OCI-LY3 (cell line): ENCODE measurements at regions not wholly inside any gene's neighbourhood (a gene's known extent, or its start where the extent isn't known, plus 50 kb on each side); places are given as distances from the start of the nearest gene placed in this dataset.

Source experiments
- H2AFZ ChIP-seq: fragments of 200-600, 300-600 bp; shearing (Covaris generic); 2 replicates; pipeline ENCODE4 v1.6.0; 2014; ENCODE audit warnings: antibody characterized with exemption, low read depth, low read length
- H3K27ac ChIP-seq: fragments of 200-600, 300-600 bp; sonication (generic); 2 replicates; pipeline ENCODE4 v1.5.1; 2014; ENCODE audit warnings: mild to moderate bottlenecking, low read length, moderate library complexity, mixed read lengths
- H3K27me3 ChIP-seq: fragments of 200-600, 300-600 bp; sonication (generic); 2 replicates; pipeline ENCODE4 v1.6.1; 2014; ENCODE audit warnings: low read depth, low read length, mixed read lengths
- H3K36me3 ChIP-seq: fragments of 200-600, 300-600 bp; sonication (generic); replicated peaks from 2 replicates; pipeline ENCODE3; 2014; ENCODE audit warnings: low read depth, low read length, mixed read lengths
- H3K4me1 ChIP-seq: fragments of 300-600, 200-600 bp; sonication (generic); 2 replicates; pipeline ENCODE4 v1.6.1; 2014; ENCODE audit warnings: low read length, mixed read lengths
- H3K4me2 ChIP-seq: fragments of 200-600, 300-600 bp; sonication (generic); 2 replicates; pipeline ENCODE4 v1.6.1; 2014; ENCODE audit warnings: low read length, mixed read lengths
- H3K4me3 ChIP-seq: fragments of 300-600, 200-600 bp; sonication (generic); 2 replicates; pipeline ENCODE4 v1.5.1; 2014; ENCODE audit warnings: antibody characterized with exemption, mild to moderate bottlenecking, low read length, moderate library complexity
- H3K79me2 ChIP-seq: fragments of 300-600, 200-600 bp; shearing (Covaris generic); 2 replicates; pipeline ENCODE4 v1.6.1; 2014; ENCODE audit warnings: mild to moderate bottlenecking, low read length, mixed read lengths
- H3K9ac ChIP-seq: fragments of 300-600, 200-600 bp; shearing (Covaris generic); 2 replicates; pipeline ENCODE4 v1.6.0; 2014; ENCODE audit warnings: mild to moderate bottlenecking, low read length, moderate library complexity
- H3K9me3 ChIP-seq: fragments of 200-600, 300-600 bp; shearing (Covaris generic); 2 replicates; pipeline ENCODE4 v1.6.1; 2014; ENCODE audit warnings: low read length, mixed read lengths; ENCODE audit not compliant: insufficient read depth
- H4K20me1 ChIP-seq: fragments of 200-600, 300-600 bp; sonication (generic); 2 replicates; pipeline ENCODE4 v1.6.1; 2016; ENCODE audit warnings: low read length, mixed read lengths; ENCODE audit not compliant: insufficient read depth
- EZH2phosphoT487 ChIP-seq: fragments of 200-600 bp; shearing (Covaris generic); IDR thresholded peaks from 2 replicates; pipeline ENCODE4 v1.6.1; 2018; ENCODE audit warnings: antibody characterized with exemption, mixed run types, low read depth
- TF ChIP-seq, protein P1 (sequence below): fragments of 200-600, 300-600 bp; sonication (generic); IDR thresholded peaks from 2 replicates; pipeline ENCODE4 v1.5.1; 2014; ENCODE audit warnings: antibody characterized with exemption, low read length, low read depth

DNA sequence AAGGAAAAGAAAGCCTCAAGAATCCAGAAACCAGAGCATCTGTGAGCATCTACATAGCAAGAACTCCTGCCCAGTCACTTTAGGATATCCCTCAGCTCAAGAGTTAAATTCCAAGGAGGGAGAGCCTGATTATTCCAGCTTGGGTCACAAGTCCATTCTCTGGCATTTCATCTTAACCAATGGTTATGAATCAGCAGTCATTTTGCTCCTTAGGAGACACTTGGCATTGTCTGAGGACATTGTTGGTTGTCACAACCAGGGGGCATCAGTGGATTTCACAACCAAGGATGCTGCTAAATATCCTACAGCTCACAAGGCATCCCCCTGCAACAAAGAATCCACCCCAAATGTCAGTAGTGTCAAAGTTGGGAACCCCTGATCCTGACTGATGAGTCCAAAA is 51.0 kb upstream of the LMCD1 start:
- TF ChIP-seq, protein P1, sequence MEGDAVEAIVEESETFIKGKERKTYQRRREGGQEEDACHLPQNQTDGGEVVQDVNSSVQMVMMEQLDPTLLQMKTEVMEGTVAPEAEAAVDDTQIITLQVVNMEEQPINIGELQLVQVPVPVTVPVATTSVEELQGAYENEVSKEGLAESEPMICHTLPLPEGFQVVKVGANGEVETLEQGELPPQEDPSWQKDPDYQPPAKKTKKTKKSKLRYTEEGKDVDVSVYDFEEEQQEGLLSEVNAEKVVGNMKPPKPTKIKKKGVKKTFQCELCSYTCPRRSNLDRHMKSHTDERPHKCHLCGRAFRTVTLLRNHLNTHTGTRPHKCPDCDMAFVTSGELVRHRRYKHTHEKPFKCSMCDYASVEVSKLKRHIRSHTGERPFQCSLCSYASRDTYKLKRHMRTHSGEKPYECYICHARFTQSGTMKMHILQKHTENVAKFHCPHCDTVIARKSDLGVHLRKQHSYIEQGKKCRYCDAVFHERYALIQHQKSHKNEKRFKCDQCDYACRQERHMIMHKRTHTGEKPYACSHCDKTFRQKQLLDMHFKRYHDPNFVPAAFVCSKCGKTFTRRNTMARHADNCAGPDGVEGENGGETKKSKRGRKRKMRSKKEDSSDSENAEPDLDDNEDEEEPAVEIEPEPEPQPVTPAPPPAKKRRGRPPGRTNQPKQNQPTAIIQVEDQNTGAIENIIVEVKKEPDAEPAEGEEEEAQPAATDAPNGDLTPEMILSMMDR, result 0 out of 2 replicates have a peak, but pooled peaks have one; percentile 7
- TF ChIP-seq EZH2phosphoT487, result no peak
- no peaks in the 10 kb centered on the region for H3K9me3 ChIP-seq
- H3K4me3 ChIP-seq, result no peak overlapping the region
- H3K9ac ChIP-seq, result no peak overlapping the region
- H3K27ac ChIP-seq, result no peak overlapping the region
- no peak overlapping the region for H3K4me2 ChIP-seq
- H3K27me3 ChIP-seq, result no peaks in the 10 kb centered on the region
- no peaks in the 10 kb centered on the region for H3K4me1 ChIP-seq
- no peaks in the 10 kb centered on the region for H3K36me3 ChIP-seq
- no peak overlapping the region for H2AFZ ChIP-seq
- H3K79me2 ChIP-seq, result no peaks in the 10 kb centered on the region
- no peaks in the 10 kb centered on the region for H4K20me1 ChIP-seq

DNA sequence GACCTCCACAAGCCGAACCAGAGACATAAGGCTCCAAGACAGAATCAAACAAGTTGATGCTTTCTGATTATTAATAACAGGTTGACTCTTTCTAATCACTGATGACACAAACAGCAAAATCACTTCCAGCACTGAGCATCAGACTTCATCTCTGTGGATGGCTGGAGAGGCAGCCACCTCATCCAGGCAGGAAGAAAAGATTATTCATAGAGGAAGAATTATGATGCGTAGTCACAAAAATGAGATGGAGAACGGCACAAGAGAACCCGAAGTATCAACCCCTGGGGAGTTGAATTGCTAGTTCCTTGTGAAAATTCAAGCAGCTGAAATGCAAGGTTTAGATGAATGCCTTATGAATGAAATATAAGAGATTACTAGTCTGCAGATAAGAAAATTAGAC is 49.9 kb upstream of the LMCD1 start:
- Histone ChIP-seq H2AFZ (no peak overlapping the region), H3K4me1 (no peaks in the 10 kb centered on the region), H3K4me2 (no peak overlapping the region), H3K9me3 (no peaks in the 10 kb centered on the region), H4K20me1 (no peaks in the 10 kb centered on the region), H3K27me3 (no peaks in the 10 kb centered on the region), H3K36me3 (no peaks in the 10 kb centered on the region), H3K9ac (no peak overlapping the region), H3K79me2 (no peaks in the 10 kb centered on the region), H3K4me3 (no peak overlapping the region), H3K27ac (no peak overlapping the region)
- TF ChIP-seq, protein P1, result no peak
- TF ChIP-seq EZH2phosphoT487, result no peak
